SK-N-MC (cell line): ENCODE measurements at regions not wholly inside any gene's neighbourhood (a gene's known extent, or its start where the extent isn't known, plus 50 kb on each side); places are given as distances from the start of the nearest gene placed in this dataset.

ENCODE experiments used
- DNase-seq: peaks from one replicate; pipeline ENCODE4 v3.0.0-alpha.2; 2011; ENCODE audit warnings: low read depth, low spot score
- H3K27ac ChIP-seq: fragments of 200-600 bp; sonication (generic); 2 replicates; pipeline ENCODE4 v1.5.1; 2016; ENCODE audit warnings: mixed run types
- H3K36me3 ChIP-seq: fragments of 200-600 bp; sonication (generic); 2 replicates; pipeline ENCODE4 v1.6.1; 2017; ENCODE audit warnings: antibody characterized with exemption, low read length, mixed read lengths; ENCODE audit not compliant: insufficient read depth
- H3K4me3 ChIP-seq: fragments of 200-600 bp; sonication (generic); 2 replicates; pipeline ENCODE4 v1.5.1; 2016
- H3K9ac ChIP-seq: fragments of 200-600 bp; sonication (generic); 2 replicates; pipeline ENCODE4 v1.8.0; 2017; ENCODE audit warnings: mixed run types, mixed read lengths; ENCODE audit not compliant: insufficient read length
- H3K9me3 ChIP-seq: fragments of 200-600 bp; sonication (generic); 2 replicates; pipeline ENCODE4 v1.6.1; 2017; ENCODE audit warnings: low read depth, mild to moderate bottlenecking, antibody characterized with exemption, low read length, moderate library complexity, mixed read lengths
- EZH2 ChIP-seq: fragments of 200-600 bp; sonication (generic); IDR thresholded peaks from one replicate; pipeline ENCODE4 v1.6.1; 2017; ENCODE audit warnings: antibody characterized with exemption
- FOXP2 ChIP-seq: optimal IDR thresholded peaks from 2 replicates; pipeline ENCODE3; 2011; ENCODE audit warnings: mild to moderate bottlenecking, moderate library complexity; ENCODE audit not compliant: insufficient read depth; ENCODE audit errors: extremely low read length, control extremely low read depth
- POLR2AphosphoS5 ChIP-seq: IDR thresholded peaks from 2 replicates; pipeline ENCODE4 v1.6.1; 2012; ENCODE audit warnings: mild to moderate bottlenecking, low read depth, low read length, borderline replicate concordance

- Histone ChIP-seq H3K36me3 (no peaks in the 10 kb centered on the region), H3K9ac (no peak overlapping the region), H3K27ac (no peak overlapping the region), H3K9me3 (no peaks in the 10 kb centered on the region), H3K4me3 (no peak overlapping the region)
- DNase-seq = no peak
- TF ChIP-seq EZH2 (no peak), FOXP2 (no peak), POLR2AphosphoS5 (no peak)
Observed at GRCh38 chr1:222370081-222370912, 177.6 kb downstream of the HHIPL2 start.

GRCh38 chr1:222369148-222369547 is 178.8 kb downstream of the HHIPL2 start:
- Histone ChIP-seq H3K4me3 (no peak overlapping the region), H3K9me3 (no peaks in the 10 kb centered on the region), H3K36me3 (no peaks in the 10 kb centered on the region), H3K9ac (no peak overlapping the region), H3K27ac (no peak overlapping the region)
- TF ChIP-seq FOXP2 = no peak
- TF ChIP-seq EZH2 = no peak
- no peak for TF ChIP-seq POLR2AphosphoS5
- DNase-seq = no peak

DNA sequence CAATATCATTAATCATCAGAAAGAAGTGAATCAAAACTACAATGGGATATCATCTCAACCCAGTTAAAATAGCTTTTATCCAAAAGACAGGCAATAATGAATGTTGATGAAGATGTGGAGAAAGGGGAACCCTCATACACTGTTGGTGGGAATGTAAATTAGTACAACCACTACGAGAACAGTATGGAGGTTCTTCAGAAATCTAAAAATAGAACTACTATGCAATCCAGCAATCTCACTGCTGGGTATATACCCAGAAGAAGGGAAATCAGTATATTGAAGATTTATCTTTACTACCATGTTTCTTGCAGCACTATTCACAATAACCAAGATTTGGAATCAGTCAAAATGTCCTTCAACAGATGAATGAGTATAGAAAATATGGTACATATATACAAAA is 189.8 kb downstream of the HHIPL2 start:
- DNase-seq = no peak
- H3K36me3 ChIP-seq = no peaks in the 10 kb centered on the region
- H3K9ac ChIP-seq = no peak overlapping the region
- no peak overlapping the region for H3K4me3 ChIP-seq
- H3K27ac ChIP-seq = no peak overlapping the region
- H3K9me3 ChIP-seq = no peaks in the 10 kb centered on the region
- no peak for TF ChIP-seq EZH2
- no peak for TF ChIP-seq POLR2AphosphoS5
- no peak for TF ChIP-seq FOXP2

- H3K9me3 ChIP-seq = no peaks in the 10 kb centered on the region
- no peak overlapping the region for H3K27ac ChIP-seq
- TF ChIP-seq FOXP2 (no peak), EZH2 (no peak), POLR2AphosphoS5 (no peak)
- no peaks in the 10 kb centered on the region for H3K36me3 ChIP-seq
- no peak overlapping the region for H3K9ac ChIP-seq
- no peak overlapping the region for H3K4me3 ChIP-seq
- no peak for DNase-seq
Observed at GRCh38 chr1:222357252-222357651, 190.7 kb downstream of the HHIPL2 start.

DNA sequence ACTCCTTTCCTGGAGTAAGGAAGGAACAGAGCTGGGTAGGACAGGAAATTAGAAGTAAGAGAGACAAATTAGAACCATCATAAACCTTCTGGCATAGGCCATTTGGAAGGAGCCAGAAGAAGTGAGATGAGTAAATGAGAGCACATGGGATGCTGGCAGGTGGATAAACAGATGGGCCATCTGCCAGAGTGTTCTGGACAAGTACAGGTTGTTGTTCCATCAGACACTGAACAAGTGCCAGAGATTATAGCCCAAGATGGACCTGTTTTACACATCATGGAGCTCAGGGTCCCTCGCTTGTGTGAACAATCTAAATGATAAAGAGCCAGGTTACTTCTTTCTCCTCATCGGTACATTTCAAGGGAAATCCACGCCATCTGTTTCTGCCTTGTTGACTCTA is 200.3 kb downstream of the HHIPL2 start:
- DNase-seq = no peak
- TF ChIP-seq EZH2 = no peak
- TF ChIP-seq FOXP2 = no peak
- TF ChIP-seq POLR2AphosphoS5 = no peak
- no peak overlapping the region for H3K4me3 ChIP-seq
- no peaks in the 10 kb centered on the region for H3K9me3 ChIP-seq
- no peaks in the 10 kb centered on the region for H3K36me3 ChIP-seq
- no peak overlapping the region for H3K27ac ChIP-seq
- H3K9ac ChIP-seq = no peak overlapping the region

GRCh38 chr1:222346955-222347354 is 200.9 kb downstream of the HHIPL2 start:
- TF ChIP-seq EZH2 (no peak), POLR2AphosphoS5 (no peak), FOXP2 (no peak)
- H3K27ac ChIP-seq = no peak overlapping the region
- DNase-seq = no peak

GRCh38 chr1:222339376-222339947 is 208.4 kb downstream of the HHIPL2 start:
- no peak for DNase-seq

More at GRCh38 chr1:222346955-222347354, 200.9 kb downstream of the HHIPL2 start:
- Histone ChIP-seq H3K9me3 (no peaks in the 10 kb centered on the region), H3K4me3 (no peak overlapping the region), H3K36me3 (no peaks in the 10 kb centered on the region), H3K9ac (no peak overlapping the region)

DNA sequence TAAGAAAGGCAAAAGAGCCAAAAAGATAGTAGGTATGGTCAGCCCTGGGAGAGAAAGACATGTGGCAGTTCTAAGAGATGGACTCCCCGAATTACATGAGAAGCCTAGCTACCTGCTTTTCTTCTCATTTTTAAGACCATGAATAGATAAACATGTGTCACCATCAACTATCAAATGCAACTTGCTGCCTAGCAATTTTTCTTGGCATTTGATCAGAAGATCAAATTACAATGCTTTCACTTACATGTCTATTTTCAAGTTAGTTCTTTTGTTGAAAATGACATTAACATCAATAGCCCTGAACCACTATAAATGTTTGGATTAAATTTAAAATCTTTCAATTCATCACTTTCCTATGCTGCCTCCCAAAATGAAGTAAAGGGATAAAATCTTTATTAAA is 212.3 kb downstream of the HHIPL2 start:
- no peak for DNase-seq
- H3K27ac ChIP-seq = no peak overlapping the region
- H3K4me3 ChIP-seq = no peak overlapping the region
- TF ChIP-seq EZH2 = no peak
- TF ChIP-seq FOXP2 = no peak
- TF ChIP-seq POLR2AphosphoS5 = no peak
- no peaks in the 10 kb centered on the region for H3K9me3 ChIP-seq
- no peaks in the 10 kb centered on the region for H3K36me3 ChIP-seq
- no peak overlapping the region for H3K9ac ChIP-seq

More at GRCh38 chr1:222339376-222339947, 208.4 kb downstream of the HHIPL2 start:
- H3K9ac ChIP-seq = no peak overlapping the region
- no peaks in the 10 kb centered on the region for H3K36me3 ChIP-seq
- no peaks in the 10 kb centered on the region for H3K9me3 ChIP-seq
- H3K4me3 ChIP-seq = no peak overlapping the region
- no peak overlapping the region for H3K27ac ChIP-seq
- no peak for TF ChIP-seq FOXP2
- TF ChIP-seq EZH2 = no peak
- no peak for TF ChIP-seq POLR2AphosphoS5
